Stomach (tissue), 4 donors: ENCODE measurements at regions not wholly inside any gene's neighbourhood (a gene's known extent, or its start where the extent isn't known, plus 50 kb on each side); places are given as distances from the start of the nearest gene placed in this dataset.

Experiments used
- CTCF ChIP-seq, 7 experiments: fragments of 450-650 bp in 4 of 7; fragments of 200-600 bp in 3 of 7; sonication (generic) in 3 of 7; IDR thresholded peaks; one replicate each; pipeline ENCODE4 v1.5.1; 2016 to 2019; ENCODE audit warnings: antibody characterized with exemption in 7 of 7, control low read depth in 2 of 7, mild to moderate bottlenecking in 1 of 7
- EP300 ChIP-seq: sonication (generic); formaldehyde crosslinking; IDR thresholded peaks from one replicate; pipeline ENCODE4 v1.6.1; 2017; ENCODE audit warnings: antibody characterized with exemption
- POLR2A ChIP-seq, 4 donors: fragments of 450-650 bp; IDR thresholded peaks; one replicate each; pipeline ENCODE4 v1.6.1; 2016; ENCODE audit warnings: antibody characterized with exemption in 4 of 4, control low read depth in 2 of 4, mild to moderate bottlenecking in 1 of 4, moderate library complexity in 1 of 4
- POLR2AphosphoS5 ChIP-seq, 3 donors: sonication (generic); formaldehyde crosslinking; IDR thresholded peaks; one replicate each; pipeline ENCODE4 v1.6.1; 2016; ENCODE audit warnings: antibody characterized with exemption in 3 of 3

DNA sequence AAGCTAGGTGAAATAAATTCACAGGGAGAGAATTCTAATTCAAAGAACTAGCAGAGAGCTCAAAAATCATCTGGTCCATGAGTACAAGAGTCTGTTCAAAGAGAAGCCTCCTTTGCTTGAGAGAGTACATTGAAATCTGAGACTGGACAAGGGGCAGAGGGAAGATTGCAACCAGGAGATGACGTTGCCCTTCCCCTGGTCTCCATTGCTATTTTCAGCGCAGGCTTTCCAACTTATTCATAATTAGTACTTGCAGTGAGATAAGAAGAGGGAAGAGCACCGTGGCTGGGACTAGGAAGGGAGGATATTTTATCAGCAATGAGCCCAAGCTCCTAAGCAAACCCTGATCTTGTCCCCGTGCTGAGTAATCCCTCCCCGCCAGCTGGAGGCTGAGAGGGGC is 251.8 kb upstream of the RORA start:
- TF ChIP-seq CTCF (IDR thresholded peaks at IDR 0.05) = no peak
- TF ChIP-seq POLR2AphosphoS5 (IDR thresholded peaks at IDR 0.05) = no peak
- no peak for TF ChIP-seq POLR2A (IDR thresholded peaks at IDR 0.05)
- no peak for TF ChIP-seq EP300
